OCI-LY7 (cell line): ENCODE measurements at regions not wholly inside any gene's neighbourhood (a gene's known extent, or its start where the extent isn't known, plus 50 kb on each side); places are given as distances from the start of the nearest gene placed in this dataset.

Experiments used
- BruUV-seq: library from RNA; stranded (reverse); fragments of 400-500 nt; replicated peaks from 2 replicates; lab custom pipeline; 2021; lab: Mats Ljungman, UMichigan
- CTCF ChIA-PET: fragments of 300-600 bp; sonication (Branson Sonifier 250); formaldehyde crosslinking; loops from one replicate; lab custom pipeline; 2022; ENCODE audit warnings: antibody characterized with exemption; ENCODE audit not compliant: unreplicated experiment; lab: Charles Lee
- POLR2A ChIA-PET: fragments of 300-600 bp; sonication (Branson Sonifier 250); formaldehyde crosslinking; loops from one replicate; lab custom pipeline; 2022; ENCODE audit warnings: antibody characterized with exemption; lab: Charles Lee
- DNase-seq: peaks from one replicate; pipeline ENCODE4 v3.0.0-alpha.2; 2015; ENCODE audit warnings: low spot score
- H2AFZ ChIP-seq: fragments of 200-600 bp; sonication (generic), shearing (Covaris generic); 2 replicates; pipeline ENCODE4 v1.6.1; 2014; ENCODE audit warnings: mild to moderate bottlenecking, antibody characterized with exemption, low read length, moderate library complexity
- H3K27ac ChIP-seq: fragments of 200-600 bp; sonication (generic); 2 replicates; pipeline ENCODE4 v1.5.1; 2014; ENCODE audit warnings: mixed run types, low read depth, mild to moderate bottlenecking, moderate library complexity, low read length, inconsistent platforms; ENCODE audit not compliant: poor library complexity, severe bottlenecking
- H3K36me3 ChIP-seq: fragments of 200-600 bp; sonication (generic); 2 replicates; pipeline ENCODE4 v1.6.1; 2014; ENCODE audit warnings: mild to moderate bottlenecking, antibody characterized with exemption, low read length, moderate library complexity, mixed read lengths; ENCODE audit not compliant: insufficient read depth
- H3K4me1 ChIP-seq: fragments of 200-600 bp; sonication (generic); 2 replicates; pipeline ENCODE4 v1.5.1; 2014; ENCODE audit warnings: mild to moderate bottlenecking, low read length; ENCODE audit not compliant: insufficient read depth, poor library complexity, severe bottlenecking
- H3K4me2 ChIP-seq: fragments of 200-600 bp; sonication (generic); 2 replicates; pipeline ENCODE4 v1.6.1; 2014; ENCODE audit warnings: mild to moderate bottlenecking, low read length
- H3K4me3 ChIP-seq: fragments of 200-600 bp; sonication (generic); 2 replicates; pipeline ENCODE4 v1.5.1; 2014; ENCODE audit warnings: mild to moderate bottlenecking, low read depth, low read length; ENCODE audit not compliant: poor library complexity, severe bottlenecking
- H3K79me2 ChIP-seq: fragments of 200-600 bp; sonication (generic); 2 replicates; pipeline ENCODE4 v1.6.1; 2016; ENCODE audit warnings: low read depth, mild to moderate bottlenecking, low read length, moderate library complexity, mixed read lengths; ENCODE audit not compliant: insufficient read depth
- H3K9me2 ChIP-seq: fragments of 200-600 bp; sonication (generic); 2 replicates; pipeline ENCODE4 v1.6.1; 2016; ENCODE audit warnings: mild to moderate bottlenecking, low read length, mixed read lengths; ENCODE audit not compliant: insufficient read depth
- H3K9me3 ChIP-seq: fragments of 200-600 bp; sonication (generic); 2 replicates; pipeline ENCODE4 v1.6.1; 2014; ENCODE audit warnings: mild to moderate bottlenecking, mixed run types, low read length, mixed read lengths
- H4K20me1 ChIP-seq: fragments of 200-600 bp; sonication (generic); 2 replicates; pipeline ENCODE4 v1.6.1; 2014; ENCODE audit warnings: mild to moderate bottlenecking, antibody characterized with exemption, low read length, moderate library complexity, mixed read lengths; ENCODE audit not compliant: insufficient read depth
- CTCF ChIP-seq: fragments of 200-600 bp; sonication (generic); conservative IDR thresholded peaks from 2 replicates; pipeline ENCODE4 v1.5.1; 2014; ENCODE audit warnings: mild to moderate bottlenecking, antibody characterized with exemption, low read length, moderate library complexity, mixed read lengths
- EZH2phosphoT487 ChIP-seq: fragments of 200-600 bp; sonication (generic); IDR thresholded peaks from 2 replicates; pipeline ENCODE4 v1.6.1; 2018; ENCODE audit warnings: low read depth, borderline replicate concordance, mild to moderate bottlenecking, mixed run types, antibody characterized with exemption, low read length, moderate library complexity, mixed read lengths
- intact Hi-C: fragments of 100-400 bp; cut with micrococcal nuclease; formaldehyde crosslinking; loops from one replicate; pipeline ENCODE4 v1.10.0; 2022; ENCODE audit not compliant: unreplicated experiment

- no peak for DNase-seq
- no TSS peak for BruUV-seq
- Histone ChIP-seq H3K27ac (no peak overlapping the region), H3K79me2 (no peaks in the 10 kb centered on the region), H3K9me3 (no peaks in the 10 kb centered on the region), H3K9me2 (no peaks in the 10 kb centered on the region), H2AFZ (no peak overlapping the region), H3K4me1 (no peaks in the 10 kb centered on the region), H3K4me2 (no peak overlapping the region), H4K20me1 (no peaks in the 10 kb centered on the region), H3K36me3 (no peaks in the 10 kb centered on the region), H3K4me3 (no peak overlapping the region)
- ChIA-PET POLR2A (no interaction called here), CTCF (no interaction called here)
- TF ChIP-seq EZH2phosphoT487: no peak
- no peak for TF ChIP-seq CTCF
- intact Hi-C loops: no loop called here
These were observed 287.1 kb upstream of the SPTLC3 start for GRCh38 chr20:12721636-12722035.

DNA sequence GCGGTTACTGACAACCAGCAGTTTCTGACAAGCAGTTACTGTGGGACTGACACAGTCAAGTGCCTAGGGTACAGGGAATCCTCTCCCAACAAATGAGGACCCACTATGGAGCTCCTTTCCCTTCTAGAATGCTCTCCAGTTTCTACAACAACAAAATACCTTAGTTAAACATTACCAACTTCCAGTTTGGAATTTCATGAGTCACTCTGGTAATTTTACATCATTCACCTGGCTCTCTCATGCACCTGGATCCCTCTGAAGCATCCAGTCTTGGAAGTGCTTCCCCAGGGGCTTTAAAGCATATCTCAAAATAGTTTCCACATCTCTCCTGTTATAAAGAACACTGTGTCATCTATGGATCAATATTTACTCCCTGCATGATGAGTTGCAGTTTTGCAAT, 286.7 kb upstream of the SPTLC3 start:
- POLR2A ChIA-PET: no interaction called here
- TF ChIP-seq CTCF (no peak), EZH2phosphoT487 (no peak)
- Histone ChIP-seq H3K9me2 (no peaks in the 10 kb centered on the region), H3K4me2 (no peak overlapping the region), H3K9me3 (no peaks in the 10 kb centered on the region), H3K27ac (no peak overlapping the region), H4K20me1 (no peaks in the 10 kb centered on the region), H3K4me3 (no peak overlapping the region), H3K36me3 (no peaks in the 10 kb centered on the region), H3K79me2 (no peaks in the 10 kb centered on the region), H3K4me1 (no peaks in the 10 kb centered on the region), H2AFZ (no peak overlapping the region)
- CTCF ChIA-PET: no interaction called here
- no TSS peak for BruUV-seq
- intact Hi-C loops: no loop called here
- DNase-seq: no peak

DNA sequence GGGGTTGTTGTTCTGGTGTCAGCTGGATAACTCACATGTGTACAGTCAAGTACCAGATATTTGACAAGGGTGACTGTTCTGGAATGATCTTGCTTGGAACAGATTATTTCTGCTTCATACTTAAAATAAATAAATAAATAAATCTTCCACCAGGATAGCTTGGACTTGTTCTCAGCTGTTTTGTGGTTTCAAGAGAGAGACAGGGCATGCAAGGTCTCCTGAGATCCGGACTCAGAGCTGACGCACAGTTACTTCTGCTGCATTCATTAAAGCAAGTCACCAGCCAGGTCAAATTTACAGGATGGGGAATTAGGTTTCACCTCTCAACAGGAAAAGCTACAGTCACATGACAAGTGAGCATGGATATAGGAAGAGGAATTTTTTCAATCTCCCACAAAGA, 285.0 kb upstream of the SPTLC3 start:
- Histone ChIP-seq H3K4me2 (no peak overlapping the region), H2AFZ (no peak overlapping the region), H3K9me2 (no peaks in the 10 kb centered on the region), H3K79me2 (no peaks in the 10 kb centered on the region), H3K27ac (no peak overlapping the region), H3K9me3 (no peaks in the 10 kb centered on the region), H4K20me1 (no peaks in the 10 kb centered on the region), H3K4me3 (no peak overlapping the region), H3K36me3 (no peaks in the 10 kb centered on the region), H3K4me1 (no peaks in the 10 kb centered on the region)
- no peak for DNase-seq
- TF ChIP-seq EZH2phosphoT487: no peak
- no peak for TF ChIP-seq CTCF
- no TSS peak for BruUV-seq
- ChIA-PET POLR2A (no interaction called here), CTCF (no interaction called here)
- intact Hi-C loops: no loop called here
